Testis (tissue), 2 donors: ENCODE measurements at regions not wholly inside any gene's neighbourhood (a gene's known extent, or its start where the extent isn't known, plus 50 kb on each side); places are given as distances from the start of the nearest gene placed in this dataset.

Source experiments
- POLR2A ChIP-seq: fragments of 450-650 bp; IDR thresholded peaks from one replicate; pipeline ENCODE4 v1.6.1; 2017; ENCODE audit warnings: antibody characterized with exemption, mild to moderate bottlenecking, moderate library complexity
- TF ChIP-seq, protein P1 (sequence below), 3 experiments: fragments of 450-650 bp in 2 of 3; fragments of 200-600 bp in 1 of 3; sonication (generic) in 1 of 3; IDR thresholded peaks; one replicate each; pipeline ENCODE4 v1.5.1; 2016 to 2019; ENCODE audit warnings: antibody characterized with exemption in 3 of 3, mild to moderate bottlenecking in 2 of 3, moderate library complexity in 1 of 3

DNA sequence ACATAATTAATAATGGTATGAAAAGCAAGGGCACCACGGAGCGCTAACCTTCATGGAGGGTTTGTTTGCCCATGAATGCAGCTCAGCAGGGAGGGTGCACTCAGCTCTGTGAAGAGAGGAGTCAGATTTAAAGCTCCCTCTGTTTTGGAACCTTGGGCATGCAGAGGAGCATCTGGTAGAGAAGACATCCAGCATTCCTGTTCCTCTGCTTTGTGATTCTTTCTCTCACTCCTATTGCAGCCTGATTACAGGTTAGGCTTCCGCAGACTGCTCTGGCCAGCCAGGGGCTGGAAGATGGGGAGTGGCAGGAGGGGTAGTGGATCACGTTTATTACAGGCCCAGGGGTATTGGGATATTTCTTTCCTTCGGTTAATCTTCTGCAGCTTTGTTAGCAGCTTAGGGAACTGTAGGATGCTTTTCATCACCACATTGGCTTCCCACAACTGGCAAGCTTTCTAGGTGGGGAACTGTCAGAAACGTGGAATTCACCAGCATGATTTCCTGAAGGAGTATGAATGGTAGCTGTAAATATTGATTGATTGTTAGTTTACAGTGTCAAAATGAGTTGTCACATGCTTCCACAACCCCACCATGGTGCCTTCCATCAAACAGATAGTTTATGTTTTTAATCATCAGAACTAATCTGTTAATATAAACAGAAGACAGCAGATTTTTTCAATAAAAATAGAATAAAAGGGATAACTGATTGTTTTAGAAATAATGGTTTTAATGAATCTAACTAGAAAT is 201.1 kb downstream of the VAPA start:
- TF ChIP-seq POLR2A: no peak
- TF ChIP-seq, protein P1, sequence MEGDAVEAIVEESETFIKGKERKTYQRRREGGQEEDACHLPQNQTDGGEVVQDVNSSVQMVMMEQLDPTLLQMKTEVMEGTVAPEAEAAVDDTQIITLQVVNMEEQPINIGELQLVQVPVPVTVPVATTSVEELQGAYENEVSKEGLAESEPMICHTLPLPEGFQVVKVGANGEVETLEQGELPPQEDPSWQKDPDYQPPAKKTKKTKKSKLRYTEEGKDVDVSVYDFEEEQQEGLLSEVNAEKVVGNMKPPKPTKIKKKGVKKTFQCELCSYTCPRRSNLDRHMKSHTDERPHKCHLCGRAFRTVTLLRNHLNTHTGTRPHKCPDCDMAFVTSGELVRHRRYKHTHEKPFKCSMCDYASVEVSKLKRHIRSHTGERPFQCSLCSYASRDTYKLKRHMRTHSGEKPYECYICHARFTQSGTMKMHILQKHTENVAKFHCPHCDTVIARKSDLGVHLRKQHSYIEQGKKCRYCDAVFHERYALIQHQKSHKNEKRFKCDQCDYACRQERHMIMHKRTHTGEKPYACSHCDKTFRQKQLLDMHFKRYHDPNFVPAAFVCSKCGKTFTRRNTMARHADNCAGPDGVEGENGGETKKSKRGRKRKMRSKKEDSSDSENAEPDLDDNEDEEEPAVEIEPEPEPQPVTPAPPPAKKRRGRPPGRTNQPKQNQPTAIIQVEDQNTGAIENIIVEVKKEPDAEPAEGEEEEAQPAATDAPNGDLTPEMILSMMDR (IDR thresholded peaks at IDR 0.05): no peak
